AG04449 (cell line): ENCODE measurements at regions not wholly inside any gene's neighbourhood (a gene's known extent, or its start where the extent isn't known, plus 50 kb on each side); places are given as distances from the start of the nearest gene placed in this dataset.

Experiments
- CTCF ChIA-PET: fragments of 350-600 bp; formaldehyde crosslinking; extraction: SDS; loops from one replicate; lab custom pipeline; 2021; ENCODE audit warnings: antibody characterized with exemption; lab: Yijun Ruan, JAX
- POLR2A ChIA-PET: fragments of 400-600, 350-600 bp; formaldehyde crosslinking; extraction: SDS; loops from one replicate; lab custom pipeline; 2020; ENCODE audit warnings: antibody characterized with exemption, inconsistent platforms; lab: Yijun Ruan, JAX
- DNase-seq: peaks from one replicate; pipeline ENCODE4 v3.0.0-alpha.2; 2010; ENCODE audit warnings: low read depth, low spot score
- H3K4me3 ChIP-seq: 2 replicates; pipeline ENCODE4 v1.5.1; 2011; ENCODE audit warnings: low read depth, mild to moderate bottlenecking, control low read depth, low read length
- CTCF ChIP-seq: IDR thresholded peaks from one replicate; pipeline ENCODE4 v1.5.1; 2011; ENCODE audit warnings: mild to moderate bottlenecking, moderate library complexity, low read length, control low read depth, inconsistent platforms; ENCODE audit not compliant: insufficient read depth; ENCODE audit errors: missing control alignments

- no peak for DNase-seq
- CTCF ChIA-PET: interaction anchor here (1.5 kb wide), 1 partner anchor 11 kb away, joined by 3 read pairs; no protein-coding TSS in a partner anchor
- POLR2A ChIA-PET: no interaction called here
- H3K4me3 ChIP-seq: no peak overlapping the region
- no peak for TF ChIP-seq CTCF
Measured at GRCh38 chr18:55102958-55103456, 143.7 kb upstream of the CCDC68 start.

- POLR2A ChIA-PET: no interaction called here
- TF ChIP-seq CTCF: no peak
- CTCF ChIA-PET: interaction anchor here (1.1 to 1.5 kb wide), 2 partner anchors 12 to 309 kb away, joined by 3 read pairs; no protein-coding TSS in a partner anchor
- H3K4me3 ChIP-seq: no peak overlapping the region
- no peak for DNase-seq
Measured at GRCh38 chr18:55102501-55102900, 143.2 kb upstream of the CCDC68 start.

GRCh38 chr18:55101458-55101824 is 142.2 kb upstream of the CCDC68 start:
- no peak for TF ChIP-seq CTCF
- H3K4me3 ChIP-seq: no peak overlapping the region
- POLR2A ChIA-PET: no interaction called here
- DNase-seq: no peak
- CTCF ChIA-PET: interaction anchor here (1.1 kb wide), 1 partner anchor 310 kb away, joined by 3 read pairs; no protein-coding TSS in a partner anchor

GRCh38 chr18:55100817-55101457 is 141.7 kb upstream of the CCDC68 start:
- TF ChIP-seq CTCF: no peak
- no peak overlapping the region for H3K4me3 ChIP-seq
- DNase-seq: no peak
- CTCF ChIA-PET: no interaction called here
- POLR2A ChIA-PET: no interaction called here

GRCh38 chr18:55097456-55098170 is 138.4 kb upstream of the CCDC68 start:
- ChIA-PET CTCF (interaction anchor here (1.0 to 1.9 kb wide), 8 partner anchors 8 to 141 kb away, joined by 3 to 12 read pairs (median 5); no protein-coding TSS in a partner anchor), POLR2A (no interaction called here)
- no peak overlapping the region; the same call in 1 of the 2 replicates for H3K4me3 ChIP-seq
- TF ChIP-seq CTCF: no peak
- no peak for DNase-seq
